Stimulated activated CD8-positive, alpha-beta memory T cell treated with anti-CD3 and anti-CD28 coated beads, Interleukin-7, amount 100 ng/mL, for 48 hours (primary cell): ENCODE measurements at regions not wholly inside any gene's neighbourhood (a gene's known extent, or its start where the extent isn't known, plus 50 kb on each side); places are given as distances from the start of the nearest gene placed in this dataset.
"Not testable (repeated sequence)": the region's sequence is repeated elsewhere in the genome, so short reads cannot be mapped to it uniquely, and the experiment has no call there.

Experiments used
- DNase-seq, 2 donors: peaks; one replicate each; pipeline ENCODE4 v3.0.0-alpha.2; 2020; ENCODE audit warnings: low read depth in 1 of 2; ENCODE audit errors: extremely low read depth in 1 of 2

DNA sequence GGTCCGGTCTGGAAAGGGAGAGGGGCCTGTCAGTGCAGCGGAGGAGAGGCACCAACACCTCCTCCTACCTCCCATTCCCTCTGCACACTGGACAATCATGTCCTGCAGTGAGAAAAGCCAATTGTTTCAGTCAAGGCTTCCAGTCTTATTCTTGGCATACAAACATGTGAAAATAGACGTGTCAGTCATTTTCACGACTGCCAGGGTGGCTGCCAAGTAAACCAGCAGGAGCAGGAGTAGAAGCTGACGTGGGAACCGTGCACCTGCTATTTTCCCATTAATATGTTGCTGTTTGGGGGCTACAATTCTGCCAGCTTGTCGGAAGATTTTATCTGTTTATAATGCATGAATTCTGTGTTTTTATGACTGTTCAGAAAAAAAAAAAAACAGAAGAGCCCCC, 202.3 kb downstream of the SPP2 start:
- no peak for DNase-seq

DNA sequence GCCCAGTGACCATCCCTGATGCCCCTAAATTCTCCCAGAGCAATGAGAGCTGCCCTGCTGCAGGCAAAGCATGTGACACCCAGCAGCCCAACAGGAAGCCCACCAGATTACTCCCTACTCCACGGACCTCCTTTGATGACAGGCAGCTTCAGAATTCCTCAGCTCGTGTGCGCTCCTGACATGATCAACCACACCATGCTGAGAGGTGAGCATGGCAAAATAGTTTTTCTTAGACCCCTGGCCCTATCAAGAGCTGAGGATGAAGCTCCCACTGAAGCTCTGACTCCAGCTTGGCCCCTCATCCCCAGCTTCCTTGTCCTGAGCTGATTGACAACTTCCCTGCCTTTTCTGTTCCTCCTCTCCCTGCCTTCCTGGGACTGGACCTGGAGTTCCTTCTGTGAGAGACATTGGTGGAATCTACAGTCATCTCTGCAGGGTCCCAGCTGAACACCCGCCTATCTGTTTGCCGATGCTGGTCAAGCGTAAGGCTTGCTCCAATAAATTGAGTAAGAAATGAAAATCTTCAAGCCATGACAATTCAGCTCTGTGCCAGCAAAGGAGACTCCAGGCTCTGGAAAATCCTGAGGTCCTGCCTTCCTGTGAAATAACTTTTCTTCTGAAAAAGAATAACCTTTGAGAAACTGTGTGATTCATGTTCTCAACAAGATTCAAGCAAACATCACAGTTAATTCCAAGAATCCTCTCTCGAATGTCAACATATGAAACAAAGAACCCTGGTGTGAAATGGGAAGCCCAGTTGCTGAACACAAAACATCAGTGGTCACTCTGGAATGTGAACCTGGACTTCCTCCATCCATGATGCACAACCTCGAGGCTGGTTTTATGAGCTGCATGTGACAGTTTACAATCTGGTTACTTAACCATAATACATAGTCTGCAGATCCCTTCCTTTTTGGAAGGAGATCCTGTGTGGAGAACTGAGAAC, 201.1 kb downstream of the SPP2 start:
- no peak for DNase-seq

DNA sequence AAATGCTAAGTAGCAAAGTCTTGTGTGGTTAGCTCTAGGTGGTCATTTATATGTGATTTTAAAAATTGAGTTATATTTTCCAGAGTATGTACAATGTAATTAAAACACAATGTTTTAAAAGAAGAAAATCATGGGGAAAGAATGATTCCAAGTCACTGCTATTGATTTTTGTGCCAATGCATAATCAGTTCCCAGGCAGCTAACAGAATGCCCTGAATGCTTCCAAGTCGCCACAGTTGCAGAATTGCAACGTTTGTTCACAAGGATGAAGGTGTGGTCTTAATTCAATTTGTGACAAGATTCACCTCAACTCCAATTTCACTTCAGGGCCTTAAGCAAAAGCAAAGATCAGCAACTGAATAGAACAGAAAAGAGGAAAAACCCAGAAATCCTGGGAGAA, 200.4 kb downstream of the SPP2 start:
- DNase-seq: no peak

DNA sequence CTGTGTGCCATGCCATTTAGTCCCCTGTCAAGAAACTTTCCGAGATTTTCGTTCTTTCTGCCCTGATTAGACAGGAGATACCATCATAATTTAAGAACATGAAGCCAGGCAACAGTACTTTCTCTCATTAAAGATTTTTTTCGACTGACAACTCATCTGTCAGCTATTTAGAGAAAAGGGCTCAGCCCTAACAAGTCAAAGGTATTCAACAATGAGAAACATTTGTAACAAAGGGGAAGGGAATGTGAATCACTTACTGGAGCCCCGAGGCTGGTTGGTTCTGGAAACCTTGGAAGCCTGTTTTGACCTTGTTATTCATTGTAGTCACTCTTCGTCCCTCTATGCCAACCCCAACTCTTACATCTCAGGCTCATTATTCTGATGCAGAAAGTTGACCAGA, 199.4 kb downstream of the SPP2 start:
- no peak for DNase-seq

DNA sequence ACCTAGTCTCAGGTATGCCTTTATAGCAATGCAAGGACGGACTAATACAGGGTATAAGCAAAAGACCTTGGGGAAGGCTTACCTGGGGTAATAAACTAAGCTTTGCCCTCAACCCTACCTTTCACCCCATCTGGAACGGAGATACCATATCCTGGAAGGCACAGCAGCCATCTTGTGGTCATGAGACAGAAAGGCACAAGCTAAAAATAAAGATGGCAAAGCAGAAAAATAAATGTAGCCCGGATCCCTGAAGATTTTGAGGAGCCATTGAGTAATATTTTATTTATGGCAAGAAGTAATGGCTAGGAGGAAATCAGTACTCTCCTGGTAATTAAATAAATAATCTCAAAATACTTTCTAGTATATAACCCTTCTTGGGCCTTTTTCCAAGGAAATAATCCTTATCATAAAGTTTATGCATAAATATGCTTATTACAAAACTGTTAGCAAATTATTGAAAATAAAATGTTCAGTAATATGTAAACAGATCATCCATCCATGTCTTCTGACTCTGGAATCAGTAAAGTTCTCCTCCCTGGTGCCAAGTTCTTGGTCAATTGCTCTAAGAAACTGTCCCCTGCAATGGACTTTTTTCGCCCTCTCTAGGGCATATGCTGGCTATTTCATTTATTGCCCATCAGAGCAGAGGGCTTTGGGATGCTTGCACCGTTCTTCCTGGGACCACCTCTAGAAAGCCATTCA, 198.7 kb downstream of the SPP2 start:
- no peak for DNase-seq

DNA sequence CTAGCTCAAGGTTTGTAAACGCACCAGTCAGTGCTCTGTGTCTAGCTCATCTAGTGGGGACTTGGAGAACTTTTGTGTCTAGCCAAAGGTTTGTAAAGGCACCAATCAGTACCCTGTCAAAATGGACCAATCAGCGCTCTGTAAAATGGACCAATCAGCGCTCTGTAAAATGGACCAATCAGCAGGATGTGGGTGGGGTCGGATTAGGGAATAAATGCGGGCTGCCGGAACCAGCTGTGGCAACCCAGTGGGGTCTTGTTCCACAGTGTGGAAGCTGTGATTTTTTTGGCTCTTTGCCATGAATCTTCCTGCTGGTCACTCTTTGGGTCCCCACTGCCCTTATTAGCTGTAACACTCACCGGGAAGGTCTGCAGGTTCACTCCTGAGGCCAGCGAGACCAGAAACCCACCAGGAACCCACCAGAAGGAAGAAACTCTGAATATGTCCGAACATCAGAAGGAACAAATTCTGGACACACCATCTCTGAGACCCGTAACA, 197.8 kb downstream of the SPP2 start:
- DNase-seq: not testable (repeated sequence)

DNA sequence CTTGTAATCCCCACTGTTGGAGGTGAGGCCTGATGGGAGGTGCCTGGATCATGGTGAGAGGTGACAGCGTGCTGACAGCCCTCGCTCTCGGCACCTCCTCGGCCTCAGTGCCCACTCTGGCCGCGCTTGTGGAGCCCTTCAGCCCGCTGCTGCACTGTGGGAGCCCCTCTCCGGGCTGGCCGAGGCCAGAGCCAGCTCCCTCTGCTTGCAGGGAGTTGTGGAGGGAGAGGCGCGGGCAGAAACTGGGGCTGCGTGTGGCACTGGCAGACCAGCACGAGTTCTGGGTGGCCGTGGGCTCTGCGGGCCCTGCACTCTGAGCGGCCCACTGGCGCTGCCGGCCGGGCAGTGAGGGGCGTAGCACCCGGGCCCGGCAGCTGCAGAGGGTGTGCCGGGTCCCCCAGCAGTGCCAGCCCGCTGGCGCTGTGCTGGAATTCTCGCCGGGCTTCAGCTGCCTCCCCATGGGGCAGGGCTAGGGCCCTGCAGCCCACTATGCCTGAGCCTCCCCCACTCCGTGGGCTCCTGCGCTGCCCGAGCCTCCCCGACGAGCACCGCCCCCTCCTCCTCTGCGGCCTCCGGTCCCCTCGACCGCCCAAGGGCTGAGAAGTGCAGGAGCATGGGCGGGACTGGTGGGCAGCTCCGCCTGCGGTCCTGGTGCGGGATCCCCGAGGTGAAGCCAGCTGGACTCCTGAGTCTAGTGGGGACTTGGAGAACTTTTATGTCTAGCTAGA, 197.1 kb downstream of the SPP2 start:
- no peak for DNase-seq

DNA sequence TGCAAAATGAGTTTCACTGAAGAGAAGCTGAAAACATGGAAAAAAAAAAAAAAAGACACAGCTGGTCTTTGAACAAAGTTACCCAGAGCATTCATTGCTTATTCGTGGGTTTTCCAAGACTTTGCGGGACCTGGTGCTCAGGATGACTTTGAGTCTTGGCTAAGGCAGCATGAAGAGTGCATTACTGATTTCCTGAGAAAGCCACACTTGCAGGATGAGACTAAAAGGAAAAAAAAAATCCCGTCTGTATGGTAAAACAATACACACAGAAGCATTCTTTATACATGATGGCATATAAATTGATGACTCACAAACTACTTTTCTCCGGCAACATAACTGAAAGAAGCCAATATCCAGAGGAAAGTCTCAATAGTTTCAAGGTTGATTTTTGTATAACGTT, 195.4 kb downstream of the SPP2 start:
- no peak for DNase-seq

DNA sequence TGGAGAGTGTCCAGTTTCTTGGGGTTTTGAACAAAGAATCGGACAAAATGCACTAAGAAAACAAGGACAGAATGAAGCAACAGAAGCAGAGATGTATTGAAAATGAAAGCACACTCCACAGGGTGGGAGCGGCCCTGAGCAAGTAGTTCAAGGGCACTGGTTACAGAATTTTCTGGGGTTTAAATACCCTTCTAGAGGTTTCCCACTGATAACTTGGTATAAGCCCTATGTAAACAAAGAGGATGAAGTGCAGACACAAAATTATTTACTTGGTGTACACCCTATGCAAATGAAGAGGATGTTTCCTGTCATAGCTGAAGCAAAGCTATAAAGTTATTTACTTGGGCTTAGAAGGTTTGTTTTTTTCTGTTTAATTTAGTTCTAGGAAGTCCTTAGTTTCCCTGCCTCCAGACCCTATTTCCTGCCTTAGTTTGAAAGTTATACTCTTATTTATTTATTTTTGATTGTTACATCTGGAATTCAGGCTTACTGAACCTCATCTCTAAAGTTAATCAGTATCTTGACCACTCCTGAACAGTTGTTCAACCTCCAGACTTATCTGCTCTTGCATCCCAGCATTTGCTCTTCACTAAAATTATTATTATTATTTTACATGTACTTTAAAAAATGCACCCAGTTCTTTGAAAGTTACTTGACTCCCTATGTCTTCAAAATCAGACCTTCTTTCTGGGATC, 193.5 kb downstream of the SPP2 start:
- DNase-seq: no peak

DNA sequence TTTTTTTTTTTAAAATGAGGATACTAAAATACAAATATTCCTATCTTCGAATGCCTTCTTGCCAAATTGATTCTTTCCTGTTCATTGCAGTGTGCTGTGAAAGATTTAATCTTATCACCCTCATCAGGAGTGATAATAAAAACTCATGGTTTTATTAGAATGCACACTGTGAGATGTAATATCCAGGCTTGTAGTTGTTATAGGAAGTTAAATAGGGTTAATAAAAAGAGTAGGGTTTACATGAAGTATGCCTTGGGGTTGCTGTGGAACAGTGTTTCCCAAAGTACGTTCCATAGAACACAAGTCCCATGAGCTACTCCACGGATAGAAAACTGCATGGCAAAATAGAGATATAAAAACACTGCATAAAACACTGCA, 191.9 kb downstream of the SPP2 start:
- no peak for DNase-seq

DNA sequence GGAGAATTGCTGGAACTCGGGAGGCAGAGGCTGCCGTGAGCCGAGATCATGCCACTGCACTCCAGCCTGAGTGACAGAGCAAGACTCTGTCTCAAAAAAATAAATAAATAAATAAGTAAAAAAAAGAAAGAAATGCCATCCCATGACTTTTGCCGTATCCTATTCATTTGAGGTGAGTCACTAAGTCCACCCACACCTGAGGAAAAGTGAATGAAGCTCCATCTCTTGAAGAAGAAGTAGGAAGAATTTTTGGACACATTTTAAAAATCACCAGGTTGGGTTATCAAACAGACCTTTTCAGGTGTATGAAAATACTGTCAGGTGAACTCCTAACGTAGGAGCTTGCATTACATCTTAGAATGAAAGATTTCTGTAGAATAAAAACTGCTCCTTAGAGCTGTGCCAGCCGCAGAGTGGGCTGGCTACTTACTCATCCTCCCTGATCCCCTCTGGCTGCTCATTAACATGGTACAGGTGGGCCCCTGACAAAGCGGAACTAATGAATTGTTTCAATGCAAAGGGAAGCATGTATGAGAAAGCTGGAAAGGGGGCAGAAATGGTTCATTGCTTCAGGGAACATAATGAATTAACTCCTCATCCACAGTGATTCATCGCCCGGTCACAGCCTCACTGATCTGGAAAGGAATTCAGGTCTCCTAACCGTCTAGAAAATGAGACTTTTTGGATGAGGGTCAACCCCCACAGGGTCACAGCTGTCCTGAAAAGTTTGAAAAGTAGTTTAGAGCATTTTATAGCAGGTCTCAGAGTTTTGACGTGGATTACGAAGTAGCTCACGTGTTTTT, 191.4 kb downstream of the SPP2 start:
- no peak for DNase-seq

DNA sequence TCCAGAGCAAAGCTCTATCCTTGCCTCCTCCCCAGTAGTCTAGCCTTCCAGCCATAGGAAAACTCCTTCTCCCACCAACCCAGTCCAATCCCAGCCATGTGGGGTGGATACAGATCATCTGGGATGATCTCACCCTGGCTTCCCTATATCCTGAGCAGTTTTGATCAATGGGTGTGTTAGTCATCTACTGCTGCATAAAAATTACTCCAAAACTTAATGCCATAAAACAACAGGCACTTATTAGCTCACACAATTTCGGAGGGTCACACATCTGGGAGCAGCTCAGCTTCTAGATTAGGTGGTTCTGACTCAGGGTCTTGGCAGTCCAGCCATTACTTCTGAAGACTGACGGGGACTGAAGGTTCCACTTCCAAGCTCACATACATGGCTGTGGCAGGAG, 190.4 kb downstream of the SPP2 start:
- no peak for DNase-seq

DNA sequence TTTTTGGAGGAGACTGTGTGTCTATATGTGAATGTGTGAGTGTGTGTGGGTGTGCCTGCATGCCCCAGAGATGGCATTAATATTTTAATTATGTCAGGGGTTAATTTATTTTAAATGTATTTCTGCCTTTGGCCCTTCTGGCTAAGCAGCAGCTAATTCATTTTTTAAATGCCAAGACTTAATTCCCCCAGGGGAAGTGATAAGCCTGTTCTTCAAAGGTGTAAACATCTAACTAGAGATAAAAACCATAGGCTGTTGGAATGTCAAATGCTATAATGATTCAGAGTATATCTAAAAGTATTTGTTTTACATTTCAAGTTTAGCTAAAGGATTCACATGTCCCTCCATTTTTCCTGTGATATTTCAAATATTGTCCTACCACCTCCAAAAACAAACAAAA, 184.7 kb downstream of the SPP2 start:
- no peak for DNase-seq

DNA sequence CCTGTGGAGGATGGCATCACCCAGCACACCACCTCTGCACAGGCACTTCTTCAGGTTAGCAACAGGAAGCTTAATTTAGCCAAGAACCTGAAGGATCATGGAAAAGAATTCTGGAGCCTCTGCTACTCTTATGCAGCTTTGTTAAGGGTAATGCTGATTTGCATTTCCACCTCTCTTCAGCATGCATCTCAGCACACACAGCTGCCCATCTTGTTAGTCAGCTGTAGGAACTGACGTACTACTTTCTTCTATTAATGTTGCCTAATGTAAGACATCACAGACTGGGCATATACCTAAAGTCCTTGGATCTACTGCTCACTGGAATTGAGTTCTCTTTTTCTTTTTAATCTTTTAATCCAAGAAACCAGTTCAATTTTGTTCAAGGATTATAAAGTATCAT, 181.0 kb downstream of the SPP2 start:
- DNase-seq: no peak

DNA sequence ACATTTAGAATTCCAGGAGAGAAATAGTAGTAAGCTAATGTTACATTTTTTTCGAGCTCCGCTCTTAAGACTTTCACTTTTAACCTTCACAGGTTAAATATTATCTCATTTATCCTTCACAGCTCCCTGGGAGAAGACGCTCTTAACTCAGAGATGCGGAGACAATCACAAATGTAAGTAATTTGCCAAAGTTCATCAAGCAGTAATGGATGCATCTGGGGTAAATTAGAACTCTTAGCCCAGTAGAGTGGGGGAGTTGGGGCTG, 168.5 kb downstream of the SPP2 start:
- DNase-seq: no peak

DNA sequence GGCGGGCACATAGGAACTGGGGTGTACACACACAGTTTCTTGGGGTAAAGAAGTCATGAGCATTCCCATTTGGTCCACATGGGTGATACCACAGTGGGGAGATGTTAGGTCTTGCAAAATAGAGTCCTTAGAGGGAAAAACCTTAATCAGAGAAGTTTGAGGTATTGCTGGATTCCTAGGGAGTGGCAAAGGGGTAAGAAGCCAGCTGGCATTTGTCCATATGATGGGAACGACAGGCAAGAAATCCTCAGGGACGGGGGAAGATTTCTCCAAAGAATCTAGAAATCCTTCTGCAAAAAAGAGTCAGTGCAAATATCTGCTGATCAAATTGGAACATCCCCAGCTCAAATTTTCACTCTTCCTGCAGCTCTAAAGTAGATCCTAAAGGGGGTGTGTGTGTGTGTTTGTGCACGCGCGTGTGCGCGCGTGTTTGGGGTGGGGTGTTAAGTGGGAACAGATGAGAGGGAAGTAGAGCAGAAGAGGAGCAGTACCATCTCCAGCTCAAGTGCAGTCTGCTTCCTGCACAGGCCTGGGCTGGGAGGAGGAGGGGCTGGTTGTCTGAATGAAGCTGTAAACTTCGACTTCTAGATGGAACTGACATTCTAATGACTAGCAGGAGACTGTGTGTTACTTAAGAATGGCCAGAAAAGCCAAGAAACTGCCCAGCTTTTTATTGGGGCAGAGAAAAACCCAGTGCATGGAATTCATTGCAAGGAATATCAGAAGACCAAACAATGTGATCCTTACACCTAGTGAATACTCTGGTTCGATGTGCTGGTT, 168.0 kb downstream of the SPP2 start:
- no peak for DNase-seq

DNA sequence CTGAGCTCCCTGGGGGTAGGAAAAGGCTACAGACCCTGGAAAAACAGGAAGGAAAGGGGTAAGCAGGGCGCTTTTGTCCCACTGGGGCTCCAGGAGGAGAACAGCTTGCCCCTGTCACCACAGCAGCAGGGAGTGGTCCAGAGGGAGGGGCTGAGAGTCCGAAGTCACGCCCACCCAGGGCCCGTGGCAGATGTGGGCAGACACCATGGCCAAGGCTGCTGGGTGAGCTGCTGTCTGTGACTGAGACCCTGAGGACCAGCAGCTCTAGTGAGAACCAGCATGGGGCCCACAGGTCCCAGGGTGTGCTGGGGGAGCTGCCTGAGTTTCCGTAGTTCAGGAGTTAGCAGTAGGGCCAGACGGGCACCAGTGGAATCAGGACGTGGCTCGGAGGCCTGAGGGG, 162.0 kb downstream of the SPP2 start:
- no peak for DNase-seq

DNA sequence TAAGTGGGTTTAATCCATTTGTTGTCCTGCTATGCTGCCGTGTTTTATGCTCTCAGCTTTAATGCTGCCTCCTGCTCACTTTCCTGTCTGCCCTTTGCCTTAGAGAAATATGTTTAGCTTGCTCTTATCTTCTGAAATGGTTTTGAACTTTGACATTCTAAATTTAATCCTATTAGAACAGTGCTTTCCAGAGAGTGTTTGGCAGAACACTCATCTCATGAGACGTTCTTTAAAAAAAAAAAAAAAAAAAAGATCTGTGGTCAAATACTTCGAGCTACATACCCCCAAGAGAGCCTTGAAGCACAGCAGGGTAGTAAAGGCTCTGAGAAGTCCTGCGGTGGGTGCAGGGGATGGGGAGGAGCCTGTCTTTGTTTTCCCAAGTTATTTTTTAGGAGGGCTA, 161.3 kb downstream of the SPP2 start:
- no peak for DNase-seq

DNA sequence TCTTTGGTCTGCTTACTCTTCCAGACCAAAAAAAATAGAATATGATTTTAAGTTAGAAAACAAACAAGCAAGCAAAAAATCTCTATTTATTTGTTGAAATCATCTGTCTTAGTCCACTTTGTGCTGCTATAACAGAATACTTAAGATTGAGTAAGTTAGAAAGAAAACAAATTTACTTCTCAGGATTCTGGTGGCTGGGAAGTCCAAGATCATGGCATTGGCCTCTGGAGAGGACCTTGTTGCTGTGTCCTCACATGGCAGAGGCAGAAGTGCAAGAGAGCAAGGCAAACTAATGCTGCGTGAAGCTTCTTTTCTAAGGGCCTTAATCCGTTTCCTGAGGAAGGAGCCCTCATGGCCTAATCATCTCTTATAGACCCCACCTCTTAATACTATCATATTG, 156.2 kb downstream of the SPP2 start:
- DNase-seq: no peak

DNA sequence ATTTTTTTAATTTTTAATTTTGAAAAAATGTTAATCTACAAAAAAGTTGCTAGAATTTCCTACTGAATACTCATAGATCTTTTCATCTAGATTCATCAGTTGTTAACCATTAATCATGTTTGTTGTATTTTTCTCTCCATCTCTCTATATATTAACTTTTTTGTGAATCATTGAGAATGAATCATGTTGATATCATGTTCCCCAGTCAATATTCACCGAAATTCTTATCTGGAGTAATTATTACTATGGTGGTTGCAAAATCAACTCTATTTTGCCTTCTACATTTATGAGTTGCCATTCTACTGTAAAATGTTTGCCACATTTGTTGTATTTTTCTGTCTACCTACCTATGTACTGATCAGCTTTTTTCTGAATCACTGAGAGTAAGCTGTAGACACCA, 154.0 kb downstream of the SPP2 start:
- no peak for DNase-seq
